ENCODE measurements at regions not wholly inside any gene's neighbourhood (a gene's known extent, or its start where the extent isn't known, plus 50 kb on each side); places are given as distances from the start of the nearest gene placed in this dataset.
"Not testable (repeated sequence)": the region's sequence is repeated elsewhere in the genome, so short reads cannot be mapped to it uniquely, and the experiment has no call there.

DNA sequence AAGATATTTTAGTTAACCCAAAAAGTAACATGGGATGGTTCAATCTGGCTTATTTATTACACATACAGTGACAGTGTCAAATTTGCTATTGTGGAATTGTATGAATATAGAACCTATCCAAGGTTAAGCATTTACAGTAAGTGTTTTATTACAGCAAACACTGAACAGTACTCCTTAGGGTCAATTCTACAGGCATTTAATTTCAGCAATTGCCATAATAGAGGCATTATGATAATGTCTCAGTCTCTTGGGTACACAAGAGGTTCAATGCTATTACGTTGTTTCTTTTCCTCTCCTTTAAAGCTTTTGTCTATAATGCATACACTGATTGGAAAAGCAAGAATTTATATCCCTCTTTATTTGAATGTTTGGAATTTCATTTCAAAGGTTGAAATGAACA, 275.7 kb upstream of the NAALADL2 start:
- Mint-ChIP-seq H3K27ac (no peak overlapping the region), H3K4me1 (no peaks in the 10 kb centered on the region), H3K36me3 (no peaks in the 10 kb centered on the region), H3K4me3 (no peak overlapping the region), H3K9me3 (peaks cover 0 to 12% (median 7%) of the 10 kb centered on the region in 7 donors), H3K27me3 (ENCODE audit: low read depth in 3 of 3) (no peaks in the 10 kb centered on the region)
- H3K9ac ChIP-seq (ENCODE audit: insufficient read depth, low read length, poor library complexity, severe bottlenecking) = no peak overlapping the region
- no peaks in the 10 kb centered on the region for H4K20me1 ChIP-seq (ENCODE audit: insufficient read depth, low read length)
- no peak overlapping the region for H3K4me2 ChIP-seq (replicated peaks; ENCODE audit: extremely low read depth, low read length, poor library complexity, severe bottlenecking)
- no peak overlapping the region for H2AFZ ChIP-seq (ENCODE audit: insufficient read depth, low read depth, low read length, poor library complexity, severe bottlenecking)
- intact Hi-C loops (cut with micrococcal nuclease) = no loop called here
- H3K27ac ChIP-seq (ENCODE audit: low read depth in 1 of 2, low read length in 2 of 2) = no peak overlapping the region
- H3K27me3 ChIP-seq (ENCODE audit: control insufficient read depth in 2 of 2, insufficient read depth in 2 of 2, low read length in 2 of 2) = no peaks in the 10 kb centered on the region
- TF ChIP-seq, protein P1, sequence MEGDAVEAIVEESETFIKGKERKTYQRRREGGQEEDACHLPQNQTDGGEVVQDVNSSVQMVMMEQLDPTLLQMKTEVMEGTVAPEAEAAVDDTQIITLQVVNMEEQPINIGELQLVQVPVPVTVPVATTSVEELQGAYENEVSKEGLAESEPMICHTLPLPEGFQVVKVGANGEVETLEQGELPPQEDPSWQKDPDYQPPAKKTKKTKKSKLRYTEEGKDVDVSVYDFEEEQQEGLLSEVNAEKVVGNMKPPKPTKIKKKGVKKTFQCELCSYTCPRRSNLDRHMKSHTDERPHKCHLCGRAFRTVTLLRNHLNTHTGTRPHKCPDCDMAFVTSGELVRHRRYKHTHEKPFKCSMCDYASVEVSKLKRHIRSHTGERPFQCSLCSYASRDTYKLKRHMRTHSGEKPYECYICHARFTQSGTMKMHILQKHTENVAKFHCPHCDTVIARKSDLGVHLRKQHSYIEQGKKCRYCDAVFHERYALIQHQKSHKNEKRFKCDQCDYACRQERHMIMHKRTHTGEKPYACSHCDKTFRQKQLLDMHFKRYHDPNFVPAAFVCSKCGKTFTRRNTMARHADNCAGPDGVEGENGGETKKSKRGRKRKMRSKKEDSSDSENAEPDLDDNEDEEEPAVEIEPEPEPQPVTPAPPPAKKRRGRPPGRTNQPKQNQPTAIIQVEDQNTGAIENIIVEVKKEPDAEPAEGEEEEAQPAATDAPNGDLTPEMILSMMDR (IDR thresholded peaks at IDR 0.05) = no peak
- H3K4me1 ChIP-seq (ENCODE audit: control insufficient read depth in 1 of 2, insufficient read depth in 2 of 2, low read length in 2 of 2) = no peaks in the 10 kb centered on the region
- no peaks in the 10 kb centered on the region for H3K79me2 ChIP-seq (ENCODE audit: insufficient read depth, low read length)
- peaks cover 0 to 2% of the 10 kb centered on the region in 2 donors for H3K9me3 ChIP-seq (replicated peaks in 1 of 2; ENCODE audit: control insufficient read depth in 1 of 2, insufficient read depth in 1 of 2, low read length in 2 of 2)
- no peaks in the 10 kb centered on the region for H3K36me3 ChIP-seq (replicated peaks in 1 of 2; ENCODE audit: control insufficient read depth in 1 of 2, insufficient read depth in 2 of 2, low read length in 2 of 2)
- no CpG with 5 or more reads among the region's 1 CpG for WGBS (ENCODE audit: insufficient coverage)
- no peak for DNase-seq
- no peak overlapping the region for H3K4me3 ChIP-seq (replicated peaks in 1 of 3; ENCODE audit: low read depth in 2 of 3, low read length in 3 of 3)

DNA sequence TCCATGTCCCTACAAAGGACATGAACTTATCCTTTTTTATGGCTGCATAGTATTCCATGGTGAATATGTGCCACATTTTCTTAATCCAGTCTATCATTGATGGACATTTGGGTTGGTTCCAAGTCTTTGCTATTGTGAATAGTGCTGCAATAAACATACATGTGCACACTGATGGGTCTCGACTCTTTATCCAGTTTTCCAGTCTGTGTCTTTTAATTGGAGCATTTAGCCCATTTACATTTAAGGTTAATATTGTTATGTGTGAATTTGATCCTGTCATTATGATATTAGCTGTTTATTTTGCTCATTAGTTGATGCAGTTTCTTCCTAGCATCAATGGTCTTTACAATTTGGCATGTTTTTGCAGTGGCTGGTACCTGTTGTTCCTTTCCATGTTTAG, 272.0 kb upstream of the NAALADL2 start:
- H3K4me3 Mint-ChIP-seq; H3K27ac Mint-ChIP-seq; H4K20me1 ChIP-seq (ENCODE audit: insufficient read depth, low read length); H3K4me3 ChIP-seq (replicated peaks in 1 of 3; ENCODE audit: low read depth in 2 of 3, low read length in 3 of 3); intact Hi-C loops (cut with micrococcal nuclease); H3K9me3 ChIP-seq (replicated peaks in 1 of 2; ENCODE audit: control insufficient read depth in 1 of 2, insufficient read depth in 1 of 2, low read length in 2 of 2); DNase-seq; H3K27ac ChIP-seq (ENCODE audit: low read depth in 1 of 2, low read length in 2 of 2); H3K4me1 Mint-ChIP-seq; H3K79me2 ChIP-seq (ENCODE audit: insufficient read depth, low read length); H3K4me2 ChIP-seq (replicated peaks; ENCODE audit: extremely low read depth, low read length, poor library complexity, severe bottlenecking); H3K36me3 ChIP-seq (replicated peaks in 1 of 2; ENCODE audit: control insufficient read depth in 1 of 2, insufficient read depth in 2 of 2, low read length in 2 of 2); H3K36me3 Mint-ChIP-seq; H3K9ac ChIP-seq (ENCODE audit: insufficient read depth, low read length, poor library complexity, severe bottlenecking); H3K27me3 Mint-ChIP-seq (ENCODE audit: low read depth in 3 of 3); H3K27me3 ChIP-seq (ENCODE audit: control insufficient read depth in 2 of 2, insufficient read depth in 2 of 2, low read length in 2 of 2); H3K4me1 ChIP-seq (ENCODE audit: control insufficient read depth in 1 of 2, insufficient read depth in 2 of 2, low read length in 2 of 2); H2AFZ ChIP-seq (ENCODE audit: insufficient read depth, low read depth, low read length, poor library complexity, severe bottlenecking): not testable (repeated sequence)
- peaks cover 8 to 21% (median 14%) of the 10 kb centered on the region in 7 donors for H3K9me3 Mint-ChIP-seq
- no CpG with 5 or more reads among the region's 1 CpG for WGBS (ENCODE audit: insufficient coverage)
